NCI-H460 (cell line): ENCODE measurements at regions not wholly inside any gene's neighbourhood (a gene's known extent, or its start where the extent isn't known, plus 50 kb on each side); places are given as distances from the start of the nearest gene placed in this dataset.
"Not testable (repeated sequence)": the region's sequence is repeated elsewhere in the genome, so short reads cannot be mapped to it uniquely, and the experiment has no call there.

Experiments
- DNase-seq: peaks from one replicate; pipeline ENCODE4 v3.0.0-alpha.2; 2016; ENCODE audit warnings: low read depth; ENCODE audit errors: extremely low read depth

GRCh38 chr2:142521492-142521891, 356.0 kb upstream of the KYNU start:
- DNase-seq = no peak

- no peak for DNase-seq
Observed at GRCh38 chr2:142515493-142515892, 362.0 kb upstream of the KYNU start.

GRCh38 chr2:142509401-142509800, 368.1 kb upstream of the KYNU start:
- no peak for DNase-seq

GRCh38 chr2:142504754-142505153, 372.7 kb upstream of the KYNU start:
- no peak for DNase-seq

GRCh38 chr2:142502402-142502801, 371.6 kb upstream of the LRP1B start:
- DNase-seq = no peak

- DNase-seq = no peak
Observed at GRCh38 chr2:142495141-142495540, 364.3 kb upstream of the LRP1B start.

GRCh38 chr2:142489631-142490030, 358.8 kb upstream of the LRP1B start:
- not testable (repeated sequence) for DNase-seq

GRCh38 chr2:142484111-142484510, 353.3 kb upstream of the LRP1B start:
- DNase-seq = no peak

- no peak for DNase-seq
Observed at GRCh38 chr2:142483653-142484052, 352.8 kb upstream of the LRP1B start.

- DNase-seq = no peak
Observed at GRCh38 chr2:142478206-142478605, 347.4 kb upstream of the LRP1B start.

- no peak for DNase-seq
Observed at GRCh38 chr2:142472382-142472781, 341.6 kb upstream of the LRP1B start.

GRCh38 chr2:142467321-142467720, 336.5 kb upstream of the LRP1B start:
- no peak for DNase-seq

GRCh38 chr2:142463047-142463446, 332.2 kb upstream of the LRP1B start:
- no peak for DNase-seq

- DNase-seq = no peak
Observed at GRCh38 chr2:142462306-142462705, 331.5 kb upstream of the LRP1B start.

- DNase-seq = no peak
Observed at GRCh38 chr2:142445551-142446072, 314.8 kb upstream of the LRP1B start.

GRCh38 chr2:142445023-142445422, 314.2 kb upstream of the LRP1B start:
- no peak for DNase-seq

GRCh38 chr2:142435847-142436246, 305.0 kb upstream of the LRP1B start:
- no peak for DNase-seq

- no peak for DNase-seq
Observed at GRCh38 chr2:142426064-142426463, 295.2 kb upstream of the LRP1B start.

- no peak for DNase-seq
Observed at GRCh38 chr2:142425551-142425950, 294.7 kb upstream of the LRP1B start.

GRCh38 chr2:142423603-142424002, 292.8 kb upstream of the LRP1B start:
- DNase-seq = no peak

GRCh38 chr2:142422769-142423168, 292.0 kb upstream of the LRP1B start:
- no peak for DNase-seq

GRCh38 chr2:142422041-142422440, 291.2 kb upstream of the LRP1B start:
- no peak for DNase-seq

- DNase-seq = not testable (repeated sequence)
Observed at GRCh38 chr2:142418699-142419098, 287.9 kb upstream of the LRP1B start.
